ENCODE measurements at regions not wholly inside any gene's neighbourhood (a gene's known extent, or its start where the extent isn't known, plus 50 kb on each side); places are given as distances from the start of the nearest gene placed in this dataset.

DNA sequence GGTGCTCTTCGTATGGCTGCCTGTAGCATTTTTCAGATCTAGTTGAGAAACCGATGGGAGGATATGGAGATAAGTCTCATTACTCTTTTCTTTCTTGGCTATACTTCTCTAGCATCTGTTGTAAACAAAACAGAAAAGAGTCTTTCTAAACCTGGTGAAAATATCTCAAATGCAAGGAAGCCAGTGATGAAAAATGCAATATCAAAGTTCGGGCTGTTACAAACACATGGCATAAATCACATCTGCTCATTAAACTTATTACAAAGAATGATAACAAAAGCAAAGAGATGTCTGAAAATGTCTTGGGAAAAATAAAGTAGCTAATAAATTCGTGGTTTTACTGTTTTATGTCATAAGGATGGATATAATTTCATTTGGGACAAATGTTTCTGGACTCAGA, 71.8 kb upstream of the IGFBP3 start:
- DNase-seq: no peak

- DNase-seq: no peak
These were observed 69.2 kb upstream of the IGFBP3 start for GRCh38 chr7:45990276-45990675.

- DNase-seq: no peak
These were observed 67.5 kb upstream of the IGFBP3 start for GRCh38 chr7:45988405-45989057.

- DNase-seq: no peak
These were observed 66.6 kb upstream of the IGFBP3 start for GRCh38 chr7:45987521-45988290.

GRCh38 chr7:45986355-45987298, 65.6 kb upstream of the IGFBP3 start:
- DNase-seq: no peak

DNA sequence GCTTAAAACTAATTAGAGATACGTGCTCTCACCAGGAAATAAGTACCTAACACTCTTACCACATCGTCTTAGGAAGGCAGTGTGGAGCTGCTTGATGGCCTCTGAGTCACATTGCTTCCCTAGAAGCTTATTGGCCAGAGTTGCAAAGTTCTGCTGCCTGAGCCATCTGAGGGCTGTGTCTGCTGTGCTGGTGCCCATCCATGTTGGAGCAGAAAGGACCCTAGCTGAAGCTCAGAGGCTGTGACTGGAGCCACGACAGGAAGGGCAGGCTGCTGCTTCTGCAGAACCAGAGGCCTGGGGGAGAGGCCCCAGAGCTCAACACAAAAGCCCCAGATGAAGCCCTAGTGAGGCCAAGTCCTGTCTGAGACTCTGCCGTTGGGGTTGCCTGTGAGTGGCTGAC, 64.8 kb upstream of the IGFBP3 start:
- DNase-seq: no peak

- DNase-seq: no peak
These were observed 63.6 kb upstream of the IGFBP3 start for GRCh38 chr7:45984386-45985295.

- no peak for DNase-seq
These were observed 62.7 kb upstream of the IGFBP3 start for GRCh38 chr7:45983720-45984255.

DNA sequence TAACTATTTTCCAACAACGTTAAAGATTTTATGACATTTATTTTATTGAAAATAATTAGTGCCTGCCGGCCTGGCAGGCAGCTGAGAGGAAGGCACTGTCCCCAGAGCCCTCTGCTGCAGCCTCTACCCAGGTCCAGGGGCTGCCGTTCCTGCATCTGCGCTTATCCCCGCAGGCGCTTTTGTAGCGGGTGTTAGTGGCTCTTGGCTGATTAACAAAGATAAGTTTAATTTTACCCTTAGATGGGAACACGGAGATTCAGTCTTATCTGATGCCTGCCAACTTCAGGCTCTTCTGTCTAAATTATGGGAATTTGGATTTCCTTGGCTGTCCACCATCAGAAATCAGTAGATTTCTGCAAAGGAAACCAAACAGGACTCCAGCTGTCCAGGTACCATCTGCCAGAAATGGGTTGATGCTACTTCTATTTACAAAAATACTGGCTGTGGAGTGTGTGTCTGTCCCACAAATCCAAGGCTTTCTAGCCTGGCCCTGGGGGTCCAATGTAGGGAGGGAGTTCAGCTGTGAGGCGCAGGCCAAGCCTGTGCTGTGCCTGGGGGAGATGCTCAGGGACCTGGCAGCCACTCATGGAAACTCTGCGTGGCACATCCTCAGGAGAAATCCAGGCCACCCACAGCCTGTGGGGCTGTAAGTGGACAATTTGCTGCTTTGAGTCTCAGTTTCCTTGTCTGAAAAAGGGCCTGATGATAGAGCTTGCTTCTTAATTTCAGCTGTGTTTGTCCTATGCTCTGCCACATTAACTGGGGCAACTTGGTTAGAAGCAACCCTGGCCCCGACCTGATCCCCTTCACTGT, 62.0 kb upstream of the IGFBP3 start:
- DNase-seq: no peak

- DNase-seq: no peak
These were observed 61.1 kb upstream of the IGFBP3 start for GRCh38 chr7:45982132-45982531.

DNA sequence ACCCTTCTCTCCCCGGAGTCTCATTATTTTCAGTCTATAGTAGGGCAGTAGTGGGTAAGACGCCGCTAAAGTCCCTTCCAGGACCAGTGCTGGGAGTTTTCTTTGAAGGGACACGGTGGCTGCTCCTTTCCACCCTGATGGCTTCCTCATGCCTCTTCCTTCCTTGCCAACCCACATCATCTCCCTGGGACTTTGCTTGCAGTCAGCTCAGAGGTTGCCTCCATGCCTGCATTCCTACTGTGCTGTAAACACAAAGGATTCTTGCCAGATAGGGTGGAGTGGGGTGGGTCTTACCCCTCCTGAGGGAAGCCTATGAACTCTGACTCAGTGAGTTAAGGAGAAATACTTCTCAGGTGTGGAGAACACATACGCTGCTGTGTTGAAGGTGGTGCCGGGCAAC, 59.9 kb upstream of the IGFBP3 start:
- no peak for DNase-seq

DNA sequence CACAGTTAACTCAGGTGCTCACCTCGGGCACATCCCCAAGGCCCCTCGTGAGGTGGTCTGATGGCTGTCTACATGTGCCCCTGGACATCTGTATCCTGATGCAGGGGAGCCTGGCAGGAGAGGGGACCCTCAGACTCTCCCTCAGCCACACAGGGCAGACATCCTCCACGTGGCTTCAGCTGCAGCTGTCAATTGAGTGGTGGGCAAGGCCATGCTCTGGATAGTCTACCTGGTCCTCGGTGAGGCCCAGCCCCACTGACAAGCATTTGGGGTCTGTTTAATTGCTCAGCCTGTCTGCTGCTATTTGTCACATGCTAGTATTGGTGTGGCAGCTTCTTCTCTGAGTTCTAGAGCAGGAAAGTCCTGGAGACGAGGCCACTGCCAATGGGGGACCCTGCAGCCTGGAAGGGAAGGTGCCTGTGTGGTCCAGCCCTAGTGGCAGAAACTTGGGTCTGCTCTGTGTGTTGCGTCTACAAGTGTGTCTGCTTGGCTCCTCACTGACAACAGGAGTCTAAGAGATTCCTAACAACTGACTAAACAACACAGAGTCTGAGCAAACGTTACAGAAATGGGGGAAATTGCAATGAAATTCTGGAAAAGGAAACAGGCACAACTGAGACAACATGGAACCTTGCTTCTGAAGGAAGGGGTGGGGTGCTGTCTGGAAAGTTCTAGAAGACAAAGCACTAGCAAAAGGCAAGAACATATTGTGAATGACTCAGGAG, 59.3 kb upstream of the IGFBP3 start:
- DNase-seq: no peak

DNA sequence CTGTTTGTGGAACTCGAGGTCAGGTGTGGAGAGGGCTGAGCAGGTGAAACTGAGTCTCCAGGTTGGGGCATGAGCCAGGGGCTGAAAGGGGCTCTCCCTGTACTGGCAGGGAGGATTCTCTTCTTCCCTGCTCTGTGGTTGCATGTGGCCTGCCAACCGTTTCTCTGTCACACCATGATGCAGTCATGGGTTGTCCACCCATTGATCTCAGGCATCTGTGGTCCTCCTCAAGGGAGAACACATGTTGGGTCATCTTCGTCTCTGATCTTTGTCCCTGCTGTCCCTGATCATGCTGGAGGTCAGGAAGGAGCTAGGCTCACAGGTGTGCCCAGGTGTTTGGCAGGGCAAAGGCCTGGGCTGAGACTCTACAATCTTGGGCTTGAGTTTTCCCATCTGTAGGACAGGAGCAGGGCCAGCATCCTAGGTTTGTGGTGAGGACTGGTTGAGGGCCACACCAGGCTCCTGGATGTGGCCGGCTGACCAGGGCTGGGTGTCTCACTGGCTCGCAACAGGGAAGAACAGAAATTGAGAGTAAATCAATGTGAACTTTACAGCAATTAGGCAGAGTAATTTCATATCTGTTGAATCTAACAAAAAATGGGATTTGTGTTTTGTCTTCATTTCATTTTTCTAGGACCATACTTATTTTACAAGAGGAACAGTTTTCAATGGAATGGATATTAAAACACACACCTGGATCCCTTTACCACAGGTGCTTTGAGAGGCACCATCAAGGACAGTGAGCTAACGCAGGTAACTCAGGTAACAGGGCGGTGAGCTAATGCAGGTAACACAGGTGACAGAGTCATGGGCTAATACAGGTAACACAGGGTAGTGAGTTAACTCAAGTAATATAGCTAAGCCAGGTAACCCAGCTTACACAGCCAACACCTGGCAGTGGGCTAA, 58.5 kb upstream of the IGFBP3 start:
- DNase-seq: no peak

DNA sequence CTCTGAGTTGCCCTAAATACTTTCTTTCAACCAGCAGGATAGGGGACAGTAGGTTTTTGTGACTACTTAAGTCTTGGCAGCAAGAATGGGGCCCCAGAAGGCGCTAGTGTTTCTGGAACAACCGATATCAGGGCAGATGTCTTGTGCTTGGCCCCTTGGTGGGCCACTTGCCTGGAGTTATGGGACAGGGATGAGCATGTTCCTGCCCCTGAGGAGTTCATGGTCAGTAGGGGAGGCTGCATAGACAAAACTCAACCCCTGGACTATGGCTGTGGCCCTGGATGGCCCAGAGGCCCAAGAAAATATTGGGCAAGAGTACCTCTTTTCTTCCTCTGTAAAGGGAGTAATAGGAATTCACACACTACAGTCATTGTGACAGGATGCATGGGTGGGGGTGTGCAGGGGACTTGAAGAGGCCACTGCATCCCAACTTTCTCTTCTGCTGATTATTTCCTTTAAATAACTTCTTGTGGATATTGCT, 57.7 kb upstream of the IGFBP3 start:
- DNase-seq: no peak

- DNase-seq: no peak
These were observed 57.1 kb upstream of the IGFBP3 start for GRCh38 chr7:45978010-45978681.

GRCh38 chr7:45977256-45977780, 56.2 kb upstream of the IGFBP3 start:
- DNase-seq: no peak

GRCh38 chr7:45976485-45976856, 55.4 kb upstream of the IGFBP3 start:
- DNase-seq: no peak

GRCh38 chr7:45975847-45976484, 54.9 kb upstream of the IGFBP3 start:
- no peak for DNase-seq
